ENCODE measurements at regions not wholly inside any gene's neighbourhood (a gene's known extent, or its start where the extent isn't known, plus 50 kb on each side); places are given as distances from the start of the nearest gene placed in this dataset.
"Not testable (repeated sequence)": the region's sequence is repeated elsewhere in the genome, so short reads cannot be mapped to it uniquely, and the experiment has no call there.

DNA sequence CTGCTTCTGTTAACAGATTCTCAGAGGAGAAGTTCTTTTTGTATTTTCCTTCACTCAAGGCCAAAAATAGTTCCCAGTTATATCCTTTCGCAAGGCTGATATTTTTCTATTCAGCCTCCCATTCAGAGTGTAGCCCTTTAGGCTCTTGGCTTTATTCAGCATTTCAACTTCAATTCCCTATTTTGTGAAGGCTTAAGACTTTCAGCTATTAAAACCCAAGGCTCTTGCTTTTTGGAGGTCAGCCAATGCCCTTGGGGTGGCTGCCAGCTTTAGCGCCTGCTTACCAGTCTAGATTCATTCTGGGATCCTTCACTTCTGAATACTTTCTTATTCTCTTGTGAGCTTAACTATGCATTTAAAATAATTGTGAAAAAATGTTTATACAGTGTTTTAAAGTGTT, 57.3 kb upstream of the ADGRA3 start:
- DNase-seq (ENCODE audit: low spot score), result peak; percentile 73

DNA sequence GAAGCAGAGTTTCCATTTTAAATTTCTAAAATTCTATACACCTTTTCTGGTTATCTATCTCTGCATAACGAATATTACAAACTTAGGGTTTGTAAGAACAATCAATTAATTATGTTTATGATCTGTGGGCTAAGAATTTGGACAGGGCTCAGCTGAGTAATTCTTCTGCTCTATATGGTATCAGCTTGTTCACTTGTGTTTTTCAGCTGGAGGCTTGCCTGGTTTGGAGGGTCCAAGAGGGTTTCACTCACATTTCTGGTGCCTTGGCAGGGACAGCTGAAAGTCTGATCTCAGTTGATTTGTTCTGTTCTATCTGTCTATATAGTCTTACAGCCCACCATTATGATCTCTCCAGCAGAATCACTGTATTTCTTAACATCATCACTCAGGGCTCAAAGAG, 57.8 kb upstream of the ADGRA3 start:
- no peak for DNase-seq (ENCODE audit: low spot score)

DNA sequence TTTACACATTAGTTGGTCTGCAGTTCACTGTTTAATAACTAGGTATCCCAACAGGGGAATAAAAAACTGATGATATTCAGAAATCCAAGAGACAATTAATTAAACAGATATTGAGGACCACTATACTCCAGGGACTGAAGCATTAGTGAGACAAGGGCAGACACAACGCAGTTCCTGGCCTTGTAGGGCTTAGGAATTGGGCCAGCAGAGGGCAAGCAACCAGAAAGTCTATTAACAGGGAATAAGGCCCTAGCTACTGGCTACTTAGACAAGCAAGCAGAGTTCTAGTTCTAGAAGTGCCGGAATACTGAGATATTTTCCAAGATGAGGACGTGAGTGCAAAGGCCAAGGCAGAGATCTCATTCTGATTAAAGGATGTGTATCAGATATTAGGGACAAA, 58.6 kb upstream of the ADGRA3 start:
- DNase-seq (ENCODE audit: low spot score), result no peak

DNA sequence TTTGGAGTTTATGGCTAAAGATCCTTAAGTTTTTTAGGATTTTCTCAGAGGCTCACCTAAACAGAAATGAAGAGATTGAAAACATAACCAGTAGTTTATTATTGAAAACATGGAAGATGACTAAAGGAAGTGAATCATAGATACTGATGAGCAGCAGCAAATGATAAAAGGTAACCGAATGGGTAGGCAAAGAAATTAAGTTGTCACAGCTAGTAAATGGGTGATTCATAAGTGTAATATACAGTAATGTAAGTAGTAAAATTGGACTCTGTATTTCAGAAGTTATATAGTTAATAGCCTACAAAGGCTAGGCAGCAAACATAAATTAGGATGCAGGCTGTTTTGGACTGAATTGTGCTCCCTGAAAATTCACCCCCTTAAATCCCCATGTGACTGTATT, 59.0 kb upstream of the ADGRA3 start:
- no peak for DNase-seq (ENCODE audit: low spot score)

DNA sequence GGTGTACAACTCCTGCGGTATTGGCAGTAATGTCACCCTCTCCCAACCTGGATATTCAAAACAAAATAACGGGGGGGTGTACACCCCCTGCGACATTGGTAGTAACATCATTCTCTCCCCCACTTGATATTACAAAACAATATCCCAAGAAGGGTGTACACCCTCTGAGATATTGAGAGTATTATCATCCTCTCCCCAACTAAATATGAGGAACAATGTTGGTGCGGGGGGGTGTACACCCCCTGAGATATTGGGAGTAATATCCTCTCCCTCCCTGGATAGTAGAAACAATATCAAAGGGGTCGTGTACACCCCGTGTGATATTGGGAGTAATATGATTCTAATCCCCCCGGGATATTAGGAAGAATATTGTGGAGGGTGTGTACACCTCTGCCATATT, 71.4 kb upstream of the ADGRA3 start:
- no peak for DNase-seq (ENCODE audit: low spot score)

DNA sequence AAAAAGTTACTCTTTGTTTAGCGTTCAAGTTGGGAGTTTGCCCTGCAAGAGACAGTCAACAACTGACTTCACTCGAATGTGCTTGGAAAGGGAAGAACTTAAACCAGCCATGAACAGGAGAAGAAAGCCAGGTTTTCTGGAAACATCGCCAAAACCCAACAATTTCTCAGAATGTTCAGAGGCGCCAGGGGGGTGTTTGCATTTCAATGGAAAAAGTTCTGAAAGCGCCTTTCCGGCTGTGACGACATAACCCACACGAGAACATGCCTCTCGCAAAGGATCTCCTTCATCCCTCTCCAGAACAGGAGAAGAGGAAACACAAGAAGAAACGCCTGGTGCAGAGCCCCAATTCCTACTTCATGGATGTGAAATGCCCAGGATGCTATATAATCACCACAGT, 78.1 kb upstream of the ADGRA3 start:
- DNase-seq (ENCODE audit: low spot score), result peak; percentile 49

DNA sequence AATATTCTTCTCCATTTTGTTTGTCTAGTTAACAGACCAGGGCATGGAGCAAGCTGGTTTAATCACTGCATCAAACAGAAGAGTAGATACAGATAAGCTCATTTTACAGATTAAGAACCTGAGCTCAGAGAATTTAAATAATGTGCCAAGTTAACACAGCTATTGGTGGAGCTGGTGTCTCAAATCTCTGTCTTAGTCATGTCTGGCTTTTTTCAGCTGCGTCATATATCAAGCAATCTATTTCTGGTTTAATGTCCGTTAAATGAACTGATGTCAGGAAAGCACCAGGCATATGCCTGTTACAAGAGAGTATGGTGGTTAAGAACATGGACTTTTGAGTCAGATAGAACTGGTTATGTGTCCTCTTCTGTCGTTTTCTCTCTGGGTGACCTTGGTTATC, 79.8 kb upstream of the ADGRA3 start:
- no peak for DNase-seq (ENCODE audit: low spot score)

DNA sequence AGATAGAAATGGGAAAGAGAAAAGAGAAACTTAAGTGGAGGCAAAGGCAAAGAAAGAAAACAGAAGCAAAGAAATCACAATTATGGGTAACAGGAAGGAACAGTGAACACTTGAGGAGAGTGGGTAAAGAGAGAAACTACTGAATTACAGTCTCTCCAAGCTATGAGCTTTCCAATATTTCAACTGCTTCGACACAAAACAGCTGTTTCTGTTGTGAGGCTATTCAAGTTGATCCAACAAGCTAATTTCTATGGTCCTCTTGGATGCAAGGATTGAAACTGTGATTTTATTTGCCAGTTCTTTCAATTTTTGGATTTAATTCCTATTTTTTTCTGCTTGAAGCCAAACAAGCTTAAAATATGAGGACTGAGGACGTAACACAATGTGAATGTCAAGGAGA, 80.5 kb upstream of the ADGRA3 start:
- DNase-seq (ENCODE audit: low spot score), result no peak

DNA sequence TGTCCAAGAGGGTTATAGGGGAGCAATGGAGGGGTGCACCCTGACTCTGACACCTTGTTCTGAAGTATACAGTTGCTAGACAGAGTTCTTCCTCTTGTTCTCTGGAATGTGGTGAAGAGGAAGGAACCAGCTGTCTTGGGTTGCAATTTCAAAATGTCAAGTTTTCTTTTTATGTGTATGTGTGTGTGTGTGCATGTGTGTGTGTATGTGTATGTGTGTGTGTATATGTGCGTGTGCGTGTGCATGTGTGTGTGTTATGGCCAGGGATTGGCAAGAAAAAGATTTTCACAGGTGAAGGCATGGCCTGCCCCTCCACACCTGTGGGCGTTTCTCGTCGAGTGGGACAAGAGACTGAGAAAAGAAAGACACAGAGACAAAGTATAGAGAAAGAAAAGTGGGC, 81.6 kb upstream of the ADGRA3 start:
- DNase-seq (ENCODE audit: low spot score), result no peak

DNA sequence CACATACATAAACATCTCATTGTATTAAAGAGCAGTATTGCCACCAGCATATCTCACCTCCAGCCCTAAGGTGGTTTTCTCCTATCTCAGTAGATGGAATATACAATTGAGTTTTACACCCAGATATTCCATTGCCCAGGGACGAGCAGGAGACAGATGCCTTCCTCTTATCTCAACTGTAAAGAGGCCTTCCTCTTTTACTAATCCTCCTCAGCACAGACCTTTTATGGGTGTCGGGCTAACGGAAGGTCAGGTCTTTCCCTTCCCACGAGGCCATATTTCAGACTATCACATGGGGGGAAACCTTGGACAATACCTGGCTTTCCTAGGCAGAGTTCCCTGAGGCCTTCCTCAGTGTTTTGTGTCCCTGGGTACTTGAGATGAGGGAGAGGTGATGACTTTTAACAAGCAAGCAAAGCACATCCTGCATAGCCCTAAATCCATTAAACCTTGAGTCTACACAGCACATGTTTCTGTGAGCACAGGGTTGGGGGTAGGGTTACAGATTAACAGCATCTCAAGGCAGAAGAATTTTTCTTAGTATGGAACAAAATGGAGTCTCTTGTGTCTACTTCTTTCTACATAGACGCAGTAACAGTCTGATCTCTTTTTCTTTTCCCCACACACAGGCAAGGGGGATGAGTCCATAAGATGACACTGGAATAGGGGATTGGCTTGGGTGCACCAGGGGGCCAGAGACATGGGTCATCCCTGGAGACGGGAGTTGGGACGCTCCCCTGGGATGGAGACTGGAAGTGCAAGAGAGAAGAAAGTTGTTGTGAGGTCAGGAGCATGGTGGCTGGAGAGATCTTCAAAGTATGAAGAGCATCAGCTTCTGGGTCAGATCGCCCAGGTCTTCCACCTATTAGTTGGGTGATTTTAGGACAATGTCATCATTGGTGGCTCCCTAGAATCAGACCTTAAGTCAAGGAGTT, 82.5 kb upstream of the ADGRA3 start:
- not testable (repeated sequence) for DNase-seq (ENCODE audit: low spot score)

DNA sequence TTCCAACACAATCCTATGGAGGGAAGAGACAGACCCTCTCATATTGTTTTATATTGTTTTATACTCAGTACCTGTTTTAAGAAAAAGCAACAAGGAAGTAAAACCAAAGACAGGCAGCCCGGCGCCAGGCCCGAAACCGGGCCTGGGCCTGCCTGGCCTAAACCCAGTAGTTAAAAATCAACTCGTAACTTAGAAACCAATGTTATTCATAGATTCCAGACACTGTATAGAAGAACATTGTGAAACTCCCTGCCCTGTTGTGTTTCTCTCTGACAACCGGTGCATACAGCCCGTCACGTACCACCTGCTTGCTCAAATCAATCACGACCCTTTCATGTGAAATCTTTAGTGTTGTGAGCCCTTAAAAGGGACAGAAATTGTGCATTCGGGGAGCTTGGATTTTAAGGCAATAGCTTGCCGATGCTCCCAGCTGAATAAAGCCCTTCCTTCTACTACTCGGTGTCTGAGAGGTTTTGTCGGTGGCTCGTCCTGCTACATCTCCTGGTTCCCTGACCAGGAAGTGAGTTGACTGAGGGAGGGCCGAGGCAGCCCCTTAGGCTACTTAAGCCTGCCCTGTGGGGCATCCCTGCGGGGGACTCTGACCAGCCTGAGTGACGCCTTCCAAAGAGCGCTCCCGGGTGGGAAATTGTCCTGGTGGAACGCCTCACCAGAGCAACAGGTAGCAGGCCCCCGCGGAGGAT, 83.5 kb upstream of the ADGRA3 start:
- DNase-seq (ENCODE audit: low spot score), result not testable (repeated sequence)

DNA sequence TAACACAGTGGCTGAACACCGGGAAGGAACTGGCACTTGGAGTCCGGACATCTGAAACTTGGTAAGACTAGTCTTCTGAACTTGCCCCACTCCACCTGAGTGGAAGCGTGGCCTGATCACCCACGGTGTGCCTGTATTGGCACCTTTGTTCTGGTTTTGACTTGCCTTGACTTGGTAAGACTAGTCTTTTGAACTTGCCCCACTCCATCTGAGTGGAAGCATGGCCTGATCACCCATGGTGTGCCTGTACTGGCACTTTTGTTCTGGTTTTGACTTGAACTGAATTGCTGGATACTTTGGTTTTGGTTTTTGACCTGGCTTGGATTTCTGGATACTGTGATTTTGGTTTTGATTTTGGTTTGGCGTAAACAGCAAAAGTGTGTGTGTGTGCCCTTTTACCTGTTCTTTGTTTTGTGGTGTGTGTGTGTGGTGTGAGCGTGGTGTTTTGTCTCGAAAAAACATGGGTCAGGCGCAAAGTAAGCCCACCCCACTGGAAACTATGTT, 84.1 kb upstream of the ADGRA3 start:
- not testable (repeated sequence) for DNase-seq (ENCODE audit: low spot score)

DNA sequence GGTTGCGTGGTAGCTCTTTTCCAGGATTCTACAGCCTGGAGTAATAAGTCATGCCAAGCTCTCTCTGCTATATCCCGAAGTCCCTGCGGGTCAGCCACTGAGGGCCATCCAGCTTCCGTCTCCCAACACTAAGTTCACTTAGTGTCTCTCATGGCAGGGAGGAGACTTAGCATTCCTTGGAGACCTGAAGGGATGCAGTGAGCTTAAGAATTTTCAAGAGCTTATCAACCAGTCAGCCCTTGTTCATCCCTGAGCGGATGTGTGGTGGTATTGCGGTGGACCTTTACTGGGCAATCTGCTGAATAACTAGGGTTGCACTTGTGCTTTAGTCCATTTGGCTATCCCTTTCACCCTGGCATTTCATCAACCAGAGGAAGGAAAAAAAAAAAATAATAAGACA, 85.8 kb upstream of the ADGRA3 start:
- DNase-seq (ENCODE audit: low spot score), result not testable (repeated sequence)

DNA sequence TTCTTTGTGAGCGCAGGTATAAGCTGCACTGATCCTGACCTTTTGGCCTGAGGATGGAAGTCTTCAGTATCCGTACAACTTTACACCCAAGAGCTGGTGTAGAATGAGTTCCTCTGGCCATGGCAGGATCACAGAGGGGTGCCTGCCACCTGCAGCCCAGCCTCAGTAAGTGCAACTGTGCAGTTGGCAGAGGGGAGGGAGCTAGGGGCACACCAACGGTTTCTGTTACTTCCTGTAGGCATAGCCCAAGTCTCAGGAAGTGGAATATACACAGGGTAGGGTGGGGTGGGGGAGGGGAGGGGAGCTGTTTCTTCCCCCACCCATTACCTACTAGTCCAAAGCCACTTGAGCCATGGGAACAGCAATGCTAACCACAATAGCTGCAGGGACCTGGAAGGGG, 85.4 kb upstream of the GBA3 start:
- DNase-seq (ENCODE audit: low spot score), result peak; percentile 21

DNA sequence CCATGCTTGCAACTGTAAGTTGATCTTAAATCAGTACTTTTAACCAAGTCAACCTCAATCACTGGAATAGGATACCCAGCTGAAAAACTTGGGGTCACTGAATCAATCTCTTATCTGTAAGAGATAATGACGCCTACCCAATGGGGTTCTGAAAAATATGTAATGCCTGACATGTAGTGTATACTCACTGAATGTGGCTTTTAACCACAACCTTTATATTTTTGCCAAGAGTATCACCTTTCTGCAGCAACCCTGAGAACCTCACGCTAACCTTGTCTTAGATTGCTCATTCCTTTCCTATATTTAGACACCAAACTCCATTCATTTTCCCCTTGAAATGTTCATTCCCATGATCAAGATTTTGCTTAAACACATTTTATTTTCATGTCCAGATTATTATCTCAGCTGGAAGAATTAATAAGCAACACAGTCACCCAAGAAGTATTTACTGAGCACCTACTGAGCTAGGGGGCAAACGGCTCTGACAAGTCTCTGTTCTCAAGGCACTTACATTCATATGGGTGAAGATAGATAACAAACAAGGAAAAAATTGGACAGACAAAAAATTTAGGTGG, 82.7 kb upstream of the GBA3 start:
- DNase-seq (ENCODE audit: low spot score), result not testable (repeated sequence)

DNA sequence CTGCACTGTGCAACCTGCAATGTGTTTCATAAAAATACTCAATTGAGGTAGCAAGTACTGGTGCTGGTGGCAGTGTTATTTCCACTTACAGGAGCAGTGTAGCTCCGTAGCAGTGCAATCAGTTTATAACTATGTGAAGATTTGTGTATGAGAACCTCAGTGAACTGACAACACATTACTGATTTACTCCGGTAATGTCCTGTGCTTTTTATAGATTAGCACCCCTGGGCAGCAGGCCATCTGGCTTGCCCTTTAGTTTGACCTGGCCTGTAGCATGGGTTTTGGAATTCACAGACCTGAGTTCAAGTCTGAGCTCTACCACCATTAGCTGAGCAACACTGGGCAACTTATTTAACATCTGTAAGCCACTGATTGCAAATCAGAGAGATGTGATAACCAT, 78.6 kb upstream of the GBA3 start:
- no peak for DNase-seq (ENCODE audit: low spot score)

DNA sequence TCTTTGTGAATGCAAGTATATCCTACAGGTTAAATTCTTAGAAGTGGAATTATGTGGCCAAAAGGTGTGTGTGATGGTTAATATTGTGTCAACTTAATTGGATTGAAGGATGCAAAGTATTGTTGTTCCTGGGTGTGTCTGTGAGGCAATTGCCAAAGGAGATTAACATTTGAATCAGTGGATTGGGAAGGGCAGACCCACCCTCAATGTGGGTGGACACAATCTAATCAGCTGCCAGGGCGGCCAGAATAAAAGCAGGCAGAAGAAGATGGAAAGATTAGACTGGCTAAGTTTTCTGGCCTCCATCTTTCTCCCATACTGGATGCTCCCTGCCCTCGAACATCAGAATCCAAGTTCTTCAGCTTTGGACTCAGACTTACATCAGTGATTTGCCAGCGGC, 76.2 kb upstream of the GBA3 start:
- no peak for DNase-seq (ENCODE audit: low spot score)

DNA sequence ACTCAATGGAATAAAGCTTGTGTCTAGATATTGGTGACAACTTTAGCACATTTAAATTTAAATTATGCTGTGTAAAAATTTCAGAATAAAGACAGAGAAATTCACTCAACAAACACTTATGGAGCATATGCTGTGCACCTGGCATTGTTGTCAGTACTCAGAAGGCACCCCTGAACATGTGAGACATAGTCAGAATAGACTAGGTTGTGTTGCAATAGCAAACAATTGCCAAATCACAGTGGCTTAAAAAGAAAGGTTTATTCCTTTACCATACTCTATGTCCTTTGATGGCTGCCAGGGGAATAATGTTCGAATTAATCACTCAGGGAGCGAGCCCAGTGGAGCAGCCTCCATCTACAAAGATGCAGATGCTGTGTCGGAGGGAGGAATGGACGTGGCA, 72.6 kb upstream of the GBA3 start:
- not testable (repeated sequence) for DNase-seq (ENCODE audit: low spot score)

DNA sequence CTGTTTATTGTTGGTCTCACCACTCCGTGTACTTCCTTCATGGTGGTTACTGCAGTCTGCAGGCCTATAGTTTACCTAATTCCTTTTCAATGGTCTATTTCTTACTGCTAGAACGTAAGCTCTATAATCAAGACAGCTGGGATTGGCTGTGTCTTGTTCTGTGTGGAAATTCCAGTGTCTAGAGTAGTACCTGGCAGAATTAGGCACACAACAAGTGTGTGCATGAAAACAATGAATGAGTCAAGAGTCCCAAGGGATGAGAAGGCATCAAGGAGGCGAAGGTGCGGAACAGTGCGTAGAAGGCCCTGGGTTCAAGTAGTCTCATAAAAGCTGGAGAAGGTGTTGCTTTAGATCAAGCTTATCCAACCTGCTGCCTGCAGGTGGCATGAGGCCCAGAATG, 70.8 kb upstream of the GBA3 start:
- DNase-seq (ENCODE audit: low spot score), result not testable (repeated sequence)

DNA sequence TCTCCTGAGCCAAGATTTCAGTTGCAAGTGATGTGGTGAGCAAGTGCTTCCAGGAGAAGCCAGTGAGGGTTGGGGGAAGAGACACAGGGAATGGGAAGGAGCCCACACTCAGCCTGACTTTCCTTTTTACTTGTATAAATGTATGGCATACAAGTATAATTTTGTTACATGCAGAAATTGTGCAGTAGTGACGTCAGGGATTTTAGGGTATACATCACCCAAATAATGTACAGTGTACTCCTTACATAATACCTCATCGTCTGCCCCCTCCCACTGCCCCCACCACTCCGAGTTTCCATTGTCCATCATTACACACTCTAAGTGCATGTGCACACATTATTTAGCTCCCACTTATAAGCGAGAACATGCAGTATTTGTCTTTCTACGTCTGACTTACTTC, 68.7 kb upstream of the GBA3 start:
- not testable (repeated sequence) for DNase-seq (ENCODE audit: low spot score)

DNA sequence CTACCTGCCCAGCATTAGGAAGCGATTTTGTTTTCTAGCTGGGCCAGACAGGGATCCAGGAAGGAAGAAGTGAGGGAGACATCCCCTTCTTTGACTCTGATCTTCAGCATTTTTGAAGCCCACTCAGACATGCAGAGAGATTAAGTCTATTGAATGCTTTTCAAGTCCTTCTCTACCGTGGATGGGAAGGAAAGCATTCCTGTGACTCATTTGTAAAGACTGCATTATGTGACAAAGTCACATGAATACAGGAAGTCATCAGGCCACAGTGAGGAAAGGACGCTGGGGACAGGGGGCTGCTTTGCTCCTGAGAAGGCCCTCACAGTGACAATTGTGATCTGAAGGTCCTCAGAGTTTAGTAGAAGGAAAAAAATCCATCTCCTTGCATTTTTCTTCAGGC, 67.4 kb upstream of the GBA3 start:
- no peak for DNase-seq (ENCODE audit: low spot score)

DNA sequence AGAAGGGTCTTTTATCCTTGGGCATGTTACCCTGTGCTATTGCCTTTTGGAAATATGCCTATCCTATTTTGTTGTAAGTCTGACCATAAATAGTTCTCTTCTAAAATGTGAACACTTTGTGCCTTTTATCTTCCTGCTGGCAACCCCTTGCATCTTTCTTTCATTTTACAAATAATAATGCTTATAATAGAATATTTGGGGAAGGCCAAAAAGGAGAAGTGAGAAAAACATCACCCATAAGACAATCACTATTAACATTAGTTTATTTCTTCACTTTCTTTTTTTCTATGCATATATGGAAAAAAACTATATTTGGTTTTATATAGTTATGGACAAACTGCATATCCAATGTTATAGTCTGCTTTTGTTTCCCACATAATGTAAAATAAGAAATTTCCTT, 64.9 kb upstream of the GBA3 start:
- not testable (repeated sequence) for DNase-seq (ENCODE audit: low spot score)

Data from pons (tissue), 1 donor.